Adipocyte (in vitro differentiated cells): ENCODE measurements at regions not wholly inside any gene's neighbourhood (a gene's known extent, or its start where the extent isn't known, plus 50 kb on each side); places are given as distances from the start of the nearest gene placed in this dataset.

Source experiments
- DNase-seq: peaks from one replicate; pipeline ENCODE4 v3.0.0-alpha.2; 2015; ENCODE audit warnings: low read depth
- H3K27me3 ChIP-seq: replicated peaks from 2 replicates; pipeline ENCODE4 v1.7.0; 2013; ENCODE audit warnings: mild to moderate bottlenecking, low read length, moderate library complexity; ENCODE audit not compliant: control insufficient read depth, insufficient read depth
- H3K36me3 ChIP-seq: 2 replicates; pipeline ENCODE4 v1.7.0; 2013; ENCODE audit warnings: low read length, mild to moderate bottlenecking, moderate library complexity; ENCODE audit not compliant: control insufficient read depth, insufficient read depth, severe bottlenecking
- H3K4me1 ChIP-seq: 2 replicates; pipeline ENCODE4 v1.7.0; 2013; ENCODE audit warnings: mild to moderate bottlenecking, low read length, moderate library complexity; ENCODE audit not compliant: control insufficient read depth, insufficient read depth
- H3K4me3 ChIP-seq: 2 replicates; pipeline ENCODE4 v1.7.0; 2013; ENCODE audit warnings: mild to moderate bottlenecking, low read length, moderate library complexity
- H3K9ac ChIP-seq: 2 replicates; pipeline ENCODE4 v1.7.0; 2013; ENCODE audit warnings: mild to moderate bottlenecking, low read length, moderate library complexity
- H3K9me3 ChIP-seq: 2 replicates; pipeline ENCODE4 v1.7.0; 2013; ENCODE audit warnings: mild to moderate bottlenecking, low read length, moderate library complexity; ENCODE audit not compliant: control insufficient read depth

DNA sequence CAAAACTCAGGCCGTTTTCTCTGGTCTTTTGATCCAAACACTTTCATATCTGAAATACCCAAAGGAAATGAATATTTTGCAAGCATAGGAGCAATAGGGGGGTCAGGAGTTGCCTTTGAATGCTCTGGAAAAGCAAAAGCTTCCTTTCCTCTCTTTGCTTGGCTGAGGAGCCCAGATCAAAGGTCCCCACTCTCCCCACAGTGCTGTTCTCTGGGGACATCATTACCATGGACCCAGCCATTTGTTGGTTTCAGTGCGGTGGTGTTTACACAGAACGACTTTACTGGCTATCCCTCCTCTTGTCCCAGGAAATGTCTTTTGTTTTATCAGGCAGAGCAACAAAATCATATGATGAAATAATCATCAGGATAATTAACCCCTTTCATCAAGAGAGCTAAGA, 1089.1 kb downstream of the TBC1D22A start:
- Histone ChIP-seq H3K27me3 (no peaks in the 10 kb centered on the region), H3K9ac (peak overlapping the region; percentile 65), H3K36me3 (no peaks in the 10 kb centered on the region)

GRCh38 chr22:47850644-47851151, 1088.2 kb downstream of the TBC1D22A start:
- no peaks in the 10 kb centered on the region for H3K27me3 ChIP-seq
- H3K36me3 ChIP-seq = no peaks in the 10 kb centered on the region
- no peak for DNase-seq
- peaks cover 32% of the 10 kb centered on the region for H3K4me1 ChIP-seq
- peak overlapping the region; percentile 65 for H3K9ac ChIP-seq
- H3K9me3 ChIP-seq = no peaks in the 10 kb centered on the region
- no peak overlapping the region for H3K4me3 ChIP-seq

More for the DNA sequence above, 1089.1 kb downstream of the TBC1D22A start:
- DNase-seq = no peak
- no peaks in the 10 kb centered on the region for H3K9me3 ChIP-seq
- no peak overlapping the region for H3K4me3 ChIP-seq
- peaks cover 32% of the 10 kb centered on the region for H3K4me1 ChIP-seq

DNA sequence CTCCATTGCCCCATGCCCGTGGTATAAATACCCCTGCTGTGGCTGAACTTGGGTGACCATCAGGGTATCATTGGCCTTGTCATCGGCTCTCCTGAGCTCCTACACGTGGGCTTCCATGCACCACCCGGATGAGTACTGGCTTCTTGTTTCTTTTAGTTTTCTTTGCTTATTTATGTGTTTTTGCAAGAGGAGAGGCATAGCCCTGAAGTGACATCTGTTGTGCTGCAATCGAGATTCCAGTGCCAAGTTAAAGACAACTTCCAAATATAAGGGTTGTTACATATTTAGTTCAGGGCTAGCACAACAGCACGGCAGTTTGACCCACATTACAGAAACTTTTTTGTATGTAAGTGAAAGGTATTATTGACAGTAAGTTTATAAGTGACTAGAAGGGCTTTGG, 1087.1 kb downstream of the TBC1D22A start:
- Histone ChIP-seq H3K9me3 (no peaks in the 10 kb centered on the region), H3K36me3 (no peaks in the 10 kb centered on the region), H3K9ac (no peak overlapping the region), H3K4me1 (peaks cover 32% of the 10 kb centered on the region), H3K4me3 (no peak overlapping the region), H3K27me3 (no peaks in the 10 kb centered on the region)
- no peak for DNase-seq

GRCh38 chr22:47848184-47848920, 1085.9 kb downstream of the TBC1D22A start:
- no peak for DNase-seq
- Histone ChIP-seq H3K9me3 (no peaks in the 10 kb centered on the region), H3K4me1 (peaks cover 26% of the 10 kb centered on the region), H3K4me3 (no peak overlapping the region), H3K36me3 (no peaks in the 10 kb centered on the region), H3K9ac (no peak overlapping the region), H3K27me3 (peaks cover under 1% of the 10 kb centered on the region)

DNA sequence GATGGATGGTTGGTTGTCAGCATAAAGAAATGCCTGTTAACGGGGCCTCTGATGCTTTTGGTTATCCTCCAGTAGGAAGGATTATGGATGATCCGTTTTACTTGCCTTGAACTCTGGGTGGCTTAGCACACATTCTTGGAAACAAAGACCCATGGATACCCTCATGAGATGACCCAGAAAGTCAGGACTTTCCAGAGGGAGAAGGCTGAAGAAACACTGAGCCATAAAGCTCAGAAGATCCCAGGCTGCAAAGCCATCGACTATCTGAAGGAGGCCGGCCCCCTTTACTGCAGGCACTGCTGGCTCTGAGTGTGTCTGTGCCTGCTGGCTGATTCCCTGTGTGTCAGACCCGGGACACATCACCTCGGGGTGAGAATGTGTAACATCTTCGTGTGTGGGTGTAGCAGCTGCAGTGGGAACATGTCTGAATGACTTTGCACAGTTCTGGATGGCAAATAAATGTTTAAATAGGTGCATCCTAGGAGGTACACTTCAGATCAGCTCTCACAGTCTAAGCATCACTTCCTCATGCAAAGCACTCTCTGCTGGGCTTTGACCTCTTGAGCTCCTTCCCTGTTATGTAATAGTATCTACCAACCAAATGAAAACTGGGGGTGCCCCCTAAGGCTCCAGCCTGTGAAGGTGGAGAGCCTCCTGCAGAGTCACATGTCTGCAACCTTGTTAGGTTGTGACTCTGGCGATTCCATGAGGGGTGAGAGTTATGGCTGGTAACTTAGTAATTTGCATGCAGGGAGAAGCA, 1084.9 kb downstream of the TBC1D22A start:
- Histone ChIP-seq H3K9ac (no peak overlapping the region), H3K9me3 (no peaks in the 10 kb centered on the region), H3K4me3 (no peak overlapping the region), H3K36me3 (no peaks in the 10 kb centered on the region), H3K27me3 (peaks cover 4% of the 10 kb centered on the region), H3K4me1 (peaks cover 22% of the 10 kb centered on the region)
- DNase-seq = no peak

DNA sequence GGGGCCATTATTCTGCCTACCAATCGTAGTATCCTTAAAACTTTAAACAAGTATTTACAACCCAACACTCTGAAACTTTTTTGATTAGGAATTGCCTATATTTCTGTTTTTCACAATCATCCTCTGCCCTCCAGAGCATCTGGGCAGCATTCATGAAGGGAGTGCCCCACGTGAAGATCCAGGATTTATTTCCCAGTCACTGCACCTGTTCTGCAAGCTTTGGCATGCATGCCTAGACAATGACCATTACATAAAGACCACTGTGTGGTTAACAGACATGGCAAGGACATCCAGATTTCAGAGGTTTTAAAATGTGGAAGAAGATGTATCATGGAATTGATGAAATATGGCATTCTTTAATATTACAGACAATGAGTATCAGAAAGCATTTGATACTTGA, 1083.8 kb downstream of the TBC1D22A start:
- no peak for DNase-seq
- Histone ChIP-seq H3K9me3 (no peaks in the 10 kb centered on the region), H3K27me3 (peaks cover 4% of the 10 kb centered on the region), H3K9ac (no peak overlapping the region), H3K36me3 (no peaks in the 10 kb centered on the region), H3K4me3 (no peak overlapping the region), H3K4me1 (peaks cover 19% of the 10 kb centered on the region)

GRCh38 chr22:47842119-47842518, 1079.7 kb downstream of the TBC1D22A start:
- H3K4me3 ChIP-seq = no peak overlapping the region
- DNase-seq = no peak

DNA sequence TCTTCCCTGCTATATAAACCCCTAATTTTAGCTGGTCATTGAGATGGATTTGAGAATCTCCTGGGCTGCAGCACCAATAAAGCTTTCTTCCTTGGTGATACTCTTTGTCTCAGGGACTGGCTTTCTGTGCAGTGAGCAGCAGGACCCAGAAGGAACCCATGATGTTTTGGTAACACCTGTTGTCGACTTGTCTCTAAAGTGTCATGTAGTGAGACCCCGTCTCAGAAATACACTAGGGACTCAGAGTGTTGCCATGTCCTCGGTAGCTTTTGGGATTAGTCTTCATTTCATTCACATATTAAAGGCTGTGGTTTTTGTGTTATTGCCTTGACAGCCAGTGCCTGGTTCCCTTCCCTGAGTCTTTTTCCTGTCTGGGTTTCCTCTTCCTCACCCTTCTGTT, 1078.7 kb downstream of the TBC1D22A start:
- Histone ChIP-seq H3K9ac (no peak overlapping the region), H3K9me3 (peaks cover 2% of the 10 kb centered on the region)
- DNase-seq = no peak

More at GRCh38 chr22:47842119-47842518, 1079.7 kb downstream of the TBC1D22A start:
- no peaks in the 10 kb centered on the region for H3K36me3 ChIP-seq
- H3K27me3 ChIP-seq = peaks cover 13% of the 10 kb centered on the region
- H3K9me3 ChIP-seq = peaks cover 2% of the 10 kb centered on the region
- no peak overlapping the region for H3K9ac ChIP-seq
- no peaks in the 10 kb centered on the region for H3K4me1 ChIP-seq

DNA sequence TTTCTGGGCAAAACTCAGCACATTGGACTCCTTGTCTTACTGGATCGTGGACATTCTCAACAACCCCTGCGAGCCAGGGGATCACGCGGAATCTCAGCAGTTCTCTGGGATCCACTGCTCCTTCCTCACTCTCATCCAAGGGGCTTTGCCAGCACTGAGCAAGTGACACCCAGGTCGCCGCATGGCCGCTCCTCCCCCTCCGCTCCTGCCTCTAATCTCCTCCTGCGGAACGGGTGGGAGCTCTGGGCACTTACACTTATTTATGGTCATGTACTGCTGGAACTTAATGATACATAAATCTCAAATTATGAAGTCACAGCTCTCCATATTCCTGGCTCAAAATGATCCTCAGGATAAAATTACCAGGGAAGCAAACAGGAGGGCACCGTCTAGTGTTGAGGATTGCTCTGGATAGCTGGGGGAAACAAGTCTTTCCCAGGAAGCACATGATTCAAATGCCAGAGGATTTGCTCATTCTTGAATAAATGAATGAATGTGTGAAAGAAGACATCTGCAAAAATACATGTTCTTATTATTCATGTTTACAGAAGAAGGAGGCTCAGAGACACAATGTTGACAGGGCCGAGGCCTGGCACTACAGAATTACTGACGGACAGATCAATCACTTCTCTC, 1077.3 kb downstream of the TBC1D22A start:
- Histone ChIP-seq H3K9ac (no peak overlapping the region), H3K4me1 (peaks cover 7% of the 10 kb centered on the region), H3K36me3 (no peaks in the 10 kb centered on the region), H3K4me3 (no peak overlapping the region), H3K9me3 (peaks cover 2% of the 10 kb centered on the region), H3K27me3 (peaks cover 13% of the 10 kb centered on the region)
- no peak for DNase-seq

More for the DNA sequence above, 1078.7 kb downstream of the TBC1D22A start:
- H3K4me1 ChIP-seq = no peaks in the 10 kb centered on the region
- H3K27me3 ChIP-seq = peaks cover 13% of the 10 kb centered on the region
- H3K4me3 ChIP-seq = no peak overlapping the region
- H3K36me3 ChIP-seq = no peaks in the 10 kb centered on the region

DNA sequence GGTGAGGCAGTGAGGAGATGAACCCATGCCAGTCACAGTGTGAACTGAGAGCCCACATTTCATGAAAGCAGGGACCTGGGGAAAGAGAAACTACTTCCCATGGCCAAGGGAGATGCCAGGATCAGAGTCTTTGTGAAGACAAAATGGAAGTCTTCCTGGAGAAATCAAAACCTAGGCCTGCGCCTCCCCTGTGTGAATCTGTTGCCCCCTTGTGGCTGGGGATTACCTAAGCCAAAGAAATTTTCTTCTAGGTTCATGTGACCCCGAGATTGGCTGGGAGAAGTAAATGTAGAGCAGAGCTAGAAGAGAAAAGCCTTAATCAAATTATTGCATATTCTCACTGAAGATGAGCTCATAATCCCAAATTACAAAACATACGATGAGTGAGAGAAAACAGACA, 1075.3 kb downstream of the TBC1D22A start:
- peak; percentile 4 for DNase-seq
- no peaks in the 10 kb centered on the region for H3K36me3 ChIP-seq
- H3K4me3 ChIP-seq = no peak overlapping the region
- H3K27me3 ChIP-seq = peaks cover 9% of the 10 kb centered on the region
- no peak overlapping the region for H3K9ac ChIP-seq
- peaks cover 2% of the 10 kb centered on the region for H3K9me3 ChIP-seq
- peaks cover 7% of the 10 kb centered on the region for H3K4me1 ChIP-seq

DNA sequence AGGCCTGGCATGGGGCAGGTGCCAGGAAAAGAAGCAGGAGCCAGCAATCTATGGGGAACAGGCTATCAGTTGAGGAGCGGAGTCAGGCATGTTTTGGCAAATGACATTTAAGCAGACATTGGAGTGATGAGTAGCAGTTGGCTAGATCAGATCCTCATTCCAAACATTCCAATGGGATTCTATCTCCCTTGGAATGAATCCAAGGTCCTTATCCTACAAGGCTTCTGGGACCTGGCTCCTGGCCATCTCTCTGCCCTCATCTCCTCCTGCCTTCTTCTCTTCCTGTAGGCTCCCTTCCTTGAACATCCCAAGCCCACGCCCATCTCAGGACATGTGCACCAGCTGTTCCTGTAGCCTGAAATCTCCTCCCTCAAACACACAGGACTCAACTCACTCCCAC, 1074.5 kb downstream of the TBC1D22A start:
- Histone ChIP-seq H3K9ac (no peak overlapping the region), H3K9me3 (peaks cover 2% of the 10 kb centered on the region), H3K4me1 (peaks cover 7% of the 10 kb centered on the region), H3K36me3 (no peaks in the 10 kb centered on the region), H3K4me3 (no peak overlapping the region), H3K27me3 (peaks cover 9% of the 10 kb centered on the region)
- no peak for DNase-seq
